ENCODE measurements at regions not wholly inside any gene's neighbourhood (a gene's known extent, or its start where the extent isn't known, plus 50 kb on each side); places are given as distances from the start of the nearest gene placed in this dataset.
"Not testable (repeated sequence)": the region's sequence is repeated elsewhere in the genome, so short reads cannot be mapped to it uniquely, and the experiment has no call there.

- DNase-seq, result no peak
Measured at GRCh38 chr1:234916840-234917239, 211.8 kb downstream of the TOMM20 start.

DNA sequence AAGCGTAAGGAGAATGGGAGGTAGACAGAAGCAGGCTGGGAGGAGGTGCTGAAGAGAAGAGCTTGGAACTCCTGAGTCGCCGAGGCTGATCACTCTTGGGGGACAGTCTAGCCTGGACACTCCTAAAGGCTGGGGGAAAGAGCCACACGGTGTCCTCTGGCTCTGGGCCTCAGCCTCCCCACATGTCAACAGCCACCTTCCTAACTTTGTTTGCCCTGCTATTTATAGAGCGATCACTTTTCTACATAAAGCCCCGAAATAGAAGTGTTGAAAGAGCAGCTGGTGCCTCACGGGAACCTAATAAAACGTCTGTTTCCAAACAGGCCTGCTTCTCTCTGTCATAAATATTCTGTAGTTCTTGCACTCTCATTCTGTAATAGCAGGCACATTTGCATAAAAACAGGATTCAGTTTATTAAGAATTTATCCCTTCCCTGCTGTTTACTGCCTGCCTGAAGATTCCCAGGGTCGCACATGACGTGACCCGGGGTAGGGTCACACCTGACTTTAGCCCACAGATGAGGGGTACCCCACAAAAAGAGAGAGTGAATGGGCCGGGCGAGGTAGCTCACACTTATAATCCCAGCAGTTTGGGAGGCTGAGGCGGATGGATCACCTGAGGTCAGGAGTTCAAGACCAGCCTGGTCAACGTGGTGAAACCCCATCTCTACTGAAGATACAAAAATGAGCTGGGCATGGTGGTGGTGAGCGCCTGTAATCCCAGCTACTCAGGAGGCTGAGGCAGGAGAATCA, 212.5 kb downstream of the TOMM20 start:
- DNase-seq, result peak; percentile 47 to 80

GRCh38 chr1:234914606-234915290, 213.9 kb downstream of the TOMM20 start:
- DNase-seq, result no peak

- DNase-seq, result no peak
Measured at GRCh38 chr1:234913771-234914170, 214.9 kb downstream of the TOMM20 start.

GRCh38 chr1:234913278-234913649, 215.4 kb downstream of the TOMM20 start:
- no peak for DNase-seq

GRCh38 chr1:234912548-234913277, 215.9 kb downstream of the TOMM20 start:
- DNase-seq, result no peak

DNA sequence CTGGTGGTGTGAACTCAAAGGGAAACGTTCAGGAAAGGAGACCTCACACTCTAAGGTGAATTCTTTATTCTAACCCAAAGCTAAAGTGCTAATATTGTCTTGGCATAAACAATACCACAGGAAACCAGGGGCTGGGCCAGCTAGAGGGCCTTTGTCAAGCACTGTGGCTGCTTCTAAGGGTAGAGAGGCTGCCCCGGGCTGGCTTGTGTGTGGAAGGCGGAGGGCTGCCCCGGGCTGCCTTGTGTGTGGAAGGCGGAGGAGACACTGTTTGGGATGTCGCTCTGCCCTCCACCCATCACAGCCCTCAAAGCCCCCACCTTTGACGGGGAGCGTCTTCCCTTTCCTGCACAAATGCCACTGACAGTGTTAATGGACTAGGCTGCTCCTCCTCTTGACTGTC, 216.8 kb downstream of the TOMM20 start:
- no peak for DNase-seq

DNA sequence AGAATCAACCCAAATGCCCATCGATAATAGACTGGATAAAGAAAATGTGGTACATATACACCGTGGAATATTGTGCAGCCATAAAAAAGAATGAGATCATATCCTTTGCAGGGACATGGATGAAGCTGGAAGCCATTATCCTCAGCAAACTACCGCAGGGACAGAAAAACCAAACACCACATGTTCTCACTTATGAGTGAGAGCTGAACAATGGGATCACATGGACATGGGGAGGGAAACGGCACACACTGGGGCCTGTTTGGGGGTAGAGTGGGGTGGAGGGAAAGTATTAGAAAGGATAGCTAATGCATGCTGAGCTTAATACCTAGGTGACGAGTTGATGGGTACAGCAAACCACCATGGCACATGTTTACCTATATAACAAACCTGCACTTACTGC, 217.5 kb downstream of the TOMM20 start:
- DNase-seq, result not testable (repeated sequence)

- DNase-seq, result no peak
Measured at GRCh38 chr1:234909851-234910250, 218.8 kb downstream of the TOMM20 start.

DNA sequence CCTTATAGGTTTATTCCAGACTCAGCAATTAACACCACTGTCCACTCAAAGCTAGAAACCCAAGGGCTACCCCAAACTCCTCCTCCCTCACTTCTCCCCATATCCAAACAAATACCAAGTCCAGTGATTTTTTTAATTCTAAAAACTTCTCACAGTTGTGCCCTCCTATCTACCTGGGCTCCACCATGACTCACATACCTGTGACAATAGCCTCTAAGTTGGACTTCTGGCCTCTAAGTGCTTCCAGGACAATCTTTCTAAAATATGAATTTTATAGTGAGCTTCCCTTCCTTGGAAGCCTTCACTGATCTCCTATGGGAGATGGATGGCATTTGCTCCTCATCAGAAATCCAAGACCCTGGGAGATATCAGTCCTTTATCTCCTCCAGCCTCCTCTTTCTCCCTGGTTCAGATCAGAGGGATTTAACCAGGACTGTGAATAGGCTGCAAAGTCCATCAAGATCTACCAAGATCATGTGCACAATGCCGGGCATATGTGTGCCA, 219.3 kb downstream of the TOMM20 start:
- no peak for DNase-seq

DNA sequence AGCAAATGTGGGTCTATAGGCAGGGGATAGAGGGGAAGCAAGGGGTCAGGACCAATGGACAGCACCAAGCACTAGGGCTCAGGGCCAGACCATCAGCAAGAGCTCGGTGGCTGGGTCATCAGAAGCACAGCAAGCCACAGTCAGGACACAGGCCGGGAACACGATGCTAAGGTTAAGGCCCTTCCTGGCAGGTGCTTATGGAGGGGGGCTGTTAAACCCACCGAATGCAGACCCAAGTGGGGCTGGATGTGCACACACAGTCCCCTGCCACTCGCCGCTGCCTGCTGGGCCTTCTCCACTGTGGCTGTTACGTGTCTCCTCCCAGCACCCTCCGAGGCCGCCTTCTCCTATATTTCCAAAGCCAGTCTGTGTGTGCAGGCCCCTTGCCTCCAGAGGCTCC, 220.1 kb downstream of the TOMM20 start:
- DNase-seq, result no peak

GRCh38 chr1:234907940-234908405, 220.7 kb downstream of the TOMM20 start:
- DNase-seq, result no peak

DNA sequence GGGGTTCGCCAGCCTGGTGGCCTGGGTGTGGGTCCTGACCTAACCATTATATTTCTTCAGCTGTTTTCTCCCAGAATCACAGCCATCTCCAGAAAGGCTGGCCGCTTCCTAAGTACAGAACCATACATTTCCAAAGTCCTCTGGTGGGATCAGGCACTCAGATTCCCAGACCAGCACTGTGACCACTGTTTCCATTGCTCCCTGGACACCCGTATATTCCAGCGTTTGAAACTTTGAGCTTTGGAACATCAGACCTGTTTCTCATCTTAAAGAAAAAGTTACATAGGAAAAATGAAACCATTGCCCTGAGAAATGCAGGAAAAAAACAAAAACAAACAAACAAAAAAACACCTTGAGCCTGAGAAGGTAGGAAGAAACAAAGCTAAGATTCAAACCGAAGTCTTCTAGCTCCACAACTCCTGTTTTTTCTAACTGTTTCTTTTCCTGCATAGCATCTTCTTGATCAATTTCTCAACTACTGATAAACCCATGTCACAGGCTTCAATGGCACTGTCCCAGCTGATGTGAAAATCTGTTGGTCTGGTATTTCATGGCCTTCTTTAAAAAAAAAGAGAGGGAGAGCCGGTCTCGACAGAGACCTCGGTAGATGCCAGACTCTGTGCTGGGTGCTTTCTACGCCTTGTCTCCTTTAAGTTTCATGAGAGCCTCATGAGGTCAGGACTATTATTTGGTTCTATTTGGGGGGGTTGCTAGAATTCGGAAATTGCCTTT, 221.3 kb downstream of the TOMM20 start:
- no peak for DNase-seq

GRCh38 chr1:234906654-234907053, 222.0 kb downstream of the TOMM20 start:
- no peak for DNase-seq

- no peak for DNase-seq
Measured at GRCh38 chr1:234902774-234903547, 225.7 kb downstream of the TOMM20 start.

DNA sequence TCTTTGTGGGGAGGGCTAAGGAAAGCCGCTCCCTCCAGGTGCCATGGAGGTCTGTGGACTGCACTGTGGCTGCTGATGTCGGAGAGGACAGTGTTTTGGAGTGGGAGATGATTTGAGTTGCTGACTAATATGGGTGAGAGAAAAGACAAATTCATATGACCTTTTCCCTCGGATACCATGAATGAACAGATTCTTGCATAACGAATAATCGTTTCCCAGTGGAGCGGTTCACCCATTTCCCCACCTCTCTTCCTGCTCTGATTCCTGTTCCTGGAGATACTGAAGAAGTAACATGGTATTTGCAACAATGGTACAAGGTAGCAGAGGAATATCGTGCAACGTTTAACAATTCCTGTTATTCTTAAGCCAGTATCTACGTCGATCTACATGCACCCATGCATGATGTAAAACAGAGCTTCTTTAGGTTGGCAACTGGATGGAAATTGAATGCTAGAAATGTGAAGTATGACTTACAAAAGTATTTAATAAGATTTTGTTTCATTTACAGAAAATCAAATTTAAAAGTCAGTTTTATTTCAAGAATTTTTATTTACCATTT, 227.1 kb downstream of the TOMM20 start:
- no peak for DNase-seq

GRCh38 chr1:234900595-234900994, 228.0 kb downstream of the TOMM20 start:
- no peak for DNase-seq

GRCh38 chr1:234899730-234900072, 228.9 kb downstream of the TOMM20 start:
- no peak for DNase-seq

GRCh38 chr1:234899041-234899729, 229.5 kb downstream of the TOMM20 start:
- peak; percentile 31 to 75 for DNase-seq

GRCh38 chr1:234898455-234899033, 230.1 kb downstream of the TOMM20 start:
- no peak for DNase-seq
